Mesenchymal stem cell (in vitro differentiated cells and primary cell): ENCODE measurements at regions not wholly inside any gene's neighbourhood (a gene's known extent, or its start where the extent isn't known, plus 50 kb on each side); places are given as distances from the start of the nearest gene placed in this dataset.

Experiments used
- DNase-seq: peaks from one replicate; pipeline ENCODE4 v3.0.0-alpha.2; 2013
- H2AFZ ChIP-seq: one replicate; pipeline ENCODE4 v1.6.1; 2013; ENCODE audit warnings: low read depth, mild to moderate bottlenecking, control low read depth, inconsistent platforms, low read length, moderate library complexity
- H2AK5ac ChIP-seq: 2 replicates; pipeline ENCODE4 v1.6.1; 2013; ENCODE audit warnings: low read length, moderate library complexity, mild to moderate bottlenecking, inconsistent platforms; ENCODE audit not compliant: severe bottlenecking
- H2BK120ac ChIP-seq: one replicate; pipeline ENCODE4 v1.6.1; 2013; ENCODE audit warnings: low read depth, mild to moderate bottlenecking, inconsistent platforms, low read length, moderate library complexity
- H2BK12ac ChIP-seq, 2 experiments: one replicate each; pipeline ENCODE4 v1.6.1; 2013; ENCODE audit warnings: inconsistent platforms in 2 of 2, low read length in 2 of 2, mild to moderate bottlenecking in 2 of 2, moderate library complexity in 2 of 2, control low read depth in 1 of 2
- H2BK15ac ChIP-seq: one replicate; pipeline ENCODE4 v1.6.1; 2013; ENCODE audit warnings: mild to moderate bottlenecking, low read depth, inconsistent platforms; ENCODE audit not compliant: poor library complexity, severe bottlenecking
- H2BK5ac ChIP-seq: 2 replicates; pipeline ENCODE4 v1.6.1; 2013; ENCODE audit warnings: low read depth, mild to moderate bottlenecking, low read length, control low read depth, inconsistent platforms; ENCODE audit not compliant: poor library complexity, severe bottlenecking
- H3K14ac ChIP-seq, 2 experiments: one replicate each; pipeline ENCODE4 v1.6.1; 2013; ENCODE audit warnings: inconsistent platforms in 2 of 2, low read length in 2 of 2, control low read depth in 1 of 2, mild to moderate bottlenecking in 1 of 2, moderate library complexity in 1 of 2
- H3K18ac ChIP-seq, 2 experiments: one replicate each; pipeline ENCODE4 v1.6.1; 2013; ENCODE audit warnings: inconsistent platforms in 2 of 2, low read length in 2 of 2, control low read depth in 1 of 2, low read depth in 1 of 2, mild to moderate bottlenecking in 1 of 2
- H3K23ac ChIP-seq, 2 experiments: one replicate each; pipeline ENCODE4 v1.6.1; 2013; ENCODE audit warnings: inconsistent platforms in 2 of 2, low read length in 2 of 2, mild to moderate bottlenecking in 2 of 2, moderate library complexity in 2 of 2, control low read depth in 1 of 2
- H3K27ac ChIP-seq: 2 replicates; pipeline ENCODE4 v1.5.1; 2013; ENCODE audit warnings: mild to moderate bottlenecking, moderate library complexity, low read length, control low read depth, inconsistent platforms; ENCODE audit not compliant: poor library complexity, severe bottlenecking
- H3K27me3 ChIP-seq, 2 experiments: 2 replicates each; pipeline versions ENCODE4 v1.6.1 to v1.7.0; 2013; ENCODE audit warnings: low read length in 2 of 2, mild to moderate bottlenecking in 2 of 2, moderate library complexity in 2 of 2, control low read depth in 1 of 2, inconsistent platforms in 1 of 2; ENCODE audit not compliant: control insufficient read depth in 1 of 2, insufficient read depth in 1 of 2
- H3K36me3 ChIP-seq, 2 experiments: 2 replicates each; pipeline versions ENCODE4 v1.6.1 to v1.7.0; 2013; ENCODE audit warnings: low read length in 2 of 2, control low read depth in 1 of 2, inconsistent platforms in 1 of 2, low read depth in 1 of 2, mild to moderate bottlenecking in 1 of 2; ENCODE audit not compliant: insufficient read depth in 2 of 2, control insufficient read depth in 1 of 2
- H3K4ac ChIP-seq, 2 experiments: one replicate each; pipeline ENCODE4 v1.6.1; 2013; ENCODE audit warnings: inconsistent platforms in 2 of 2, low read length in 2 of 2, mild to moderate bottlenecking in 2 of 2, moderate library complexity in 2 of 2, control low read depth in 1 of 2, low read depth in 1 of 2
- H3K4me1 ChIP-seq: 2 replicates; pipeline ENCODE4 v1.6.1; 2013; ENCODE audit warnings: low read depth, low read length, control low read depth; ENCODE audit not compliant: control insufficient read depth, insufficient read depth
- H3K4me2 ChIP-seq: 2 replicates; pipeline ENCODE4 v1.6.1; 2013; ENCODE audit warnings: low read length, mild to moderate bottlenecking, inconsistent platforms; ENCODE audit not compliant: poor library complexity, severe bottlenecking
- H3K4me3 ChIP-seq, 2 experiments: 2 replicates each; pipeline versions ENCODE4 v1.5.1 to v1.7.0; 2013; ENCODE audit warnings: low read length in 2 of 2, mild to moderate bottlenecking in 2 of 2, control low read depth in 1 of 2, low read depth in 1 of 2; ENCODE audit not compliant: insufficient read depth in 1 of 2
- H3K79me1 ChIP-seq: replicated peaks from 2 replicates; pipeline ENCODE4 v1.6.1; 2013; ENCODE audit warnings: mild to moderate bottlenecking, control low read depth, low read length, inconsistent platforms; ENCODE audit not compliant: poor library complexity, severe bottlenecking
- H3K9ac ChIP-seq: 2 replicates; pipeline ENCODE4 v1.7.0; 2013; ENCODE audit warnings: mild to moderate bottlenecking, low read length, moderate library complexity
- H3K9me3 ChIP-seq: 2 replicates; pipeline ENCODE4 v1.7.0; 2013; ENCODE audit warnings: mild to moderate bottlenecking, low read length; ENCODE audit not compliant: control insufficient read depth
- H4K8ac ChIP-seq: one replicate; pipeline ENCODE4 v1.6.1; 2013; ENCODE audit warnings: inconsistent platforms, mild to moderate bottlenecking, low read length, moderate library complexity
- H4K91ac ChIP-seq: one replicate; pipeline ENCODE4 v1.6.1; 2013; ENCODE audit warnings: mild to moderate bottlenecking, low read length, inconsistent platforms
- WGBS: methylation state at CpG from one replicate; pipeline ENCODE4 v1.1.7; 2013; ENCODE audit warnings: mixed read lengths; 5-methylcytosine and 5-hydroxymethylcytosine counted together

GRCh38 chr3:187964760-187965159 lies 189.2 kb upstream of the LPP start:
- Histone ChIP-seq H2BK5ac (no peak overlapping the region), H4K91ac (no peak overlapping the region), H3K79me1 (no peaks in the 10 kb centered on the region), H3K14ac (no peak overlapping the region), H3K18ac (no peak overlapping the region), H3K36me3 (no peaks in the 10 kb centered on the region), H3K4me3 (no peak overlapping the region), H3K23ac (no peak overlapping the region), H3K27ac (no peak overlapping the region), H4K8ac (no peak overlapping the region), H3K27me3 (peaks cover 0 to 3% of the 10 kb centered on the region in 2 experiments), H3K9me3 (no peaks in the 10 kb centered on the region), H3K4me1 (no peaks in the 10 kb centered on the region), H2AK5ac (no peak overlapping the region), H2BK120ac (no peak overlapping the region), H2BK15ac (no peak overlapping the region), H2BK12ac (no peak overlapping the region), H3K4me2 (no peak overlapping the region), H3K4ac (no peak overlapping the region), H3K9ac (no peak overlapping the region), H2AFZ (no peak overlapping the region)
- DNase-seq: no peak
- 100% methylated on average over 2 of the region's 2 CpGs for WGBS

GRCh38 chr3:187966096-187966495 lies 187.9 kb upstream of the LPP start:
- Histone ChIP-seq H3K18ac (no peak overlapping the region), H3K4me3 (no peak overlapping the region), H3K23ac (no peak overlapping the region), H4K8ac (no peak overlapping the region), H3K4me2 (no peak overlapping the region), H2BK120ac (no peak overlapping the region), H3K9me3 (no peaks in the 10 kb centered on the region), H3K4ac (no peak overlapping the region), H4K91ac (no peak overlapping the region), H2AFZ (no peak overlapping the region), H2AK5ac (no peak overlapping the region), H3K9ac (no peak overlapping the region), H2BK15ac (no peak overlapping the region), H2BK12ac (peak overlapping the region in 1 of 2 experiments; percentile 25), H3K27ac (no peak overlapping the region), H3K14ac (no peak overlapping the region), H3K27me3 (peaks cover 0 to 3% of the 10 kb centered on the region in 2 experiments), H3K36me3 (no peaks in the 10 kb centered on the region), H3K79me1 (no peaks in the 10 kb centered on the region), H3K4me1 (no peaks in the 10 kb centered on the region), H2BK5ac (no peak overlapping the region)
- WGBS: 94% methylated on average over 3 of the region's 4 CpGs
- DNase-seq: no peak

- Histone ChIP-seq H3K27me3 (peaks cover 0 to 3% of the 10 kb centered on the region in 2 experiments), H3K9me3 (no peaks in the 10 kb centered on the region), H3K9ac (no peak overlapping the region), H3K4me3 (no peak overlapping the region), H2BK12ac (peak overlapping the region; percentile 18 to 93), H3K18ac (peak overlapping the region in 1 of 2 experiments; percentile 80), H4K91ac (no peak overlapping the region), H3K27ac (no peak overlapping the region), H3K14ac (no peak overlapping the region), H2BK15ac (no peak overlapping the region), H2AK5ac (no peak overlapping the region), H4K8ac (no peak overlapping the region), H3K79me1 (no peaks in the 10 kb centered on the region), H2AFZ (no peak overlapping the region), H3K4me1 (no peaks in the 10 kb centered on the region), H3K4me2 (no peak overlapping the region), H3K36me3 (no peaks in the 10 kb centered on the region), H3K4ac (peak overlapping the region in 1 of 2 experiments; percentile 57), H2BK120ac (no peak overlapping the region), H2BK5ac (no peak overlapping the region), H3K23ac (no peak overlapping the region)
- no peak for DNase-seq
- 93% methylated on average over 7 of the region's 8 CpGs for WGBS
These were observed 187.1 kb upstream of the LPP start for GRCh38 chr3:187966636-187967406.

GRCh38 chr3:187967993-187968392 lies 186.0 kb upstream of the LPP start:
- Histone ChIP-seq H3K36me3 (no peaks in the 10 kb centered on the region), H3K9me3 (no peaks in the 10 kb centered on the region), H4K91ac (no peak overlapping the region), H3K18ac (no peak overlapping the region), H3K4me1 (no peaks in the 10 kb centered on the region), H2BK120ac (no peak overlapping the region), H3K79me1 (no peaks in the 10 kb centered on the region), H2BK12ac (no peak overlapping the region), H4K8ac (no peak overlapping the region), H2AFZ (no peak overlapping the region), H3K9ac (peak overlapping the region; percentile 43), H2BK15ac (no peak overlapping the region), H3K4me2 (no peak overlapping the region), H3K4ac (no peak overlapping the region), H2AK5ac (no peak overlapping the region), H3K27me3 (peaks cover 0 to 3% of the 10 kb centered on the region in 2 experiments), H3K4me3 (no peak overlapping the region), H2BK5ac (no peak overlapping the region), H3K23ac (no peak overlapping the region), H3K27ac (no peak overlapping the region), H3K14ac (no peak overlapping the region)
- peak; percentile 71 for DNase-seq
- WGBS: 59% methylated on average over 4 of the region's 5 CpGs
